Psoas muscle (tissue), 7 donors: ENCODE measurements at regions not wholly inside any gene's neighbourhood (a gene's known extent, or its start where the extent isn't known, plus 50 kb on each side); places are given as distances from the start of the nearest gene placed in this dataset.
A peak's percentile ranks its signal among the peaks of the same experiment; 100 is the strongest.

ENCODE experiments used
- ATAC-seq, 4 donors: fragments of 200-7000 bp; cut with Tn5 transposase; one replicate each; pipeline ENCODE4 v1.9.1; 2020; ENCODE audit warnings: moderate library complexity in 3 of 4, mild to moderate bottlenecking in 2 of 4
- DNase-seq, 2 donors: peaks; one replicate each; pipeline ENCODE4 v3.0.0-alpha.2; 2020
- H3K27ac ChIP-seq: fragments of 200-600 bp; one replicate; pipeline ENCODE4 v1.8.0; 2022
- H3K27me3 ChIP-seq, 3 donors: fragments of 200-600 bp in 1 of 3; one replicate each; pipeline versions ENCODE4 v1.6.1 to v1.8.0; 2013 to 2022; ENCODE audit warnings: low read length in 2 of 3, mild to moderate bottlenecking in 2 of 3, moderate library complexity in 1 of 3; ENCODE audit not compliant: insufficient read depth in 3 of 3
- H3K36me3 ChIP-seq, 2 donors: fragments of 200-600 bp in 1 of 2; one replicate each; pipeline versions ENCODE4 v1.6.1 to v1.8.0; 2013 to 2022; ENCODE audit warnings: low read depth in 1 of 2, mild to moderate bottlenecking in 1 of 2, moderate library complexity in 1 of 2; ENCODE audit not compliant: insufficient read depth in 1 of 2
- H3K4me1 ChIP-seq: fragments of 200-600 bp; one replicate; pipeline ENCODE4 v1.8.0; 2022
- H3K4me3 ChIP-seq: fragments of 200-600 bp; one replicate; pipeline ENCODE4 v1.8.0; 2022; ENCODE audit warnings: mild to moderate bottlenecking
- H3K9me3 ChIP-seq: fragments of 200-600 bp; one replicate; pipeline ENCODE4 v1.8.0; 2022
- CTCF ChIP-seq: fragments of 200-600 bp; IDR thresholded peaks from one replicate; pipeline ENCODE4 v1.8.0; 2022; ENCODE audit warnings: antibody characterized with exemption
- WGBS, 3 donors: extraction: QIAGEN DNeasy Blood & Tissue Kit; methylation state at CpG; one replicate each; pipeline versions ENCODE4 v1.1.6 to v1.1.7; 2013; 5-methylcytosine and 5-hydroxymethylcytosine counted together
- intact Hi-C, 2 donors: fragments of 100-400 bp; cut with DNase I; formaldehyde crosslinking; loops; one replicate each; pipeline versions ENCODE4 v1.11.0 to v1.14.2; 2022
- donor health status: healthy with polysubstance abuse.
- donor health status: DM: no; HTN: no; CAD: no; lungs with moderate emphysema.
- donor health status: Bipolar disorder and iron deficiency.
- donor health status: healthy.
- donor health status: DM: yes; HTN: yes; CAD: no.
- donor health status: DM: no; HTN: no; CAD: no.
- donor health status: DM: yes; HTN: yes; CAD: no.

DNA sequence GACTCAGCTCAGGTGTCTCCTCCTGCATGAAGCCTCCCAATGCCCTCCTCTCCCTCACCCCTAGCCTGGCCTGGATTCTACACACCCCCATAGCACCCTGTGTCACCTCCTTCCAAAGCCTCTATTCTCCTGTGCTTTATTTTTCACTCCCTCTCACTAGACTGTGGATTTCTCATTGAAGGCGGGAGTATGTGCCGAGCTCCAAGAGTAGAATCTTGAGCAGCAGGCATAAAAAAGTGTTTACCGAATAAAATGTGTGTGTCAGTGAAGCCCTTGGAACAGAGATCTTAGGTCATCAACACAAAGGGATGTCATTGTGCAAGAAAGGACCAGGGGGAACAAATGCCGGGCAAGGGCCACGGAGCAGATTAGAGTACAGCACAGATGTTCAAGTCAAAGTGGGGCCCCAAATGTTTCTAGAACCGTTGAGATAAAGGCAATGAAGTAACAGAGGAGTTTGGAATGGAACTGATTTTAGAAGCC, 106.1 kb upstream of the TMEM170B start:
- no peak overlapping the region for H3K4me3 ChIP-seq
- 46 to 70% (median 50%) methylated on average over 6 of the region's 6 CpGs for WGBS, 3 donors
- peak in 3 of 4 donors; percentile 14 to 40 (median 33) for ATAC-seq
- no peak for TF ChIP-seq CTCF
- H3K4me1 ChIP-seq = peaks cover 25% of the 10 kb centered on the region
- no peak overlapping the region for H3K27ac ChIP-seq
- peaks cover 0 to 3% (median 1%) of the 10 kb centered on the region in 3 donors for H3K27me3 ChIP-seq
- intact Hi-C loops = no loop called here
- no peak for DNase-seq
- no peaks in the 10 kb centered on the region for H3K36me3 ChIP-seq
- H3K9me3 ChIP-seq = no peaks in the 10 kb centered on the region

DNA sequence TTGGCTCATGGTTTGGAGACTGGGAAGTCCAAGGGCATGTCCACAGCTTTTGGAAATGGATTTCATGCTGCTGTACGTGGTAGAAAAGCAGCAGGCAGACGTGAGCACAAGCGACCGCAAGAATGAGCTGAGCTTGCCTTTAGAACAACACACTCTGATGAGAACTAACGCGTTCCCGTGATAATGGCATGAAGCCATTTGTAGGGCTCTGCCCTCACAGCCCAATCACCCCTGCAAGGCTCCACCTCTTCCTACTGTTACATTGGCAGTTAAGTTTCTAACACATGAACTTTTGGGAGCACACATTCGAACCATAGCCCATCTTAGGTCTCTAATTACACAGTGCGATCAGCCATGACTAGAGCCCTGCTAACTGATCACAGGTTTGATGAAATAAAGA, 107.5 kb upstream of the TMEM170B start:
- no peak for DNase-seq
- intact Hi-C loops = no loop called here
- WGBS, 3 donors = 28 to 46% (median 34%) methylated on average over 9 of the region's 9 CpGs
- TF ChIP-seq CTCF = no peak
- ATAC-seq = peak in 1 of 4 donors; percentile 22
- Histone ChIP-seq H3K4me3 (no peak overlapping the region), H3K9me3 (no peaks in the 10 kb centered on the region), H3K27ac (no peak overlapping the region), H3K36me3 (no peaks in the 10 kb centered on the region), H3K4me1 (peaks cover 28% of the 10 kb centered on the region), H3K27me3 (peaks cover 0 to 3% (median 1%) of the 10 kb centered on the region in 3 donors)

GRCh38 chr6:11429577-11429976, 108.0 kb upstream of the TMEM170B start:
- ATAC-seq (no peak), DNase-seq (no peak)
- Histone ChIP-seq H3K27me3 (peaks cover 0 to 3% (median 1%) of the 10 kb centered on the region in 3 donors), H3K4me1 (peaks cover 27% of the 10 kb centered on the region), H3K4me3 (no peak overlapping the region), H3K36me3 (no peaks in the 10 kb centered on the region), H3K27ac (no peak overlapping the region), H3K9me3 (no peaks in the 10 kb centered on the region)
- intact Hi-C loops = no loop called here
- TF ChIP-seq CTCF = no peak
- WGBS, 3 donors = 68 to 78% (median 71%) methylated on average over 2 of the region's 2 CpGs

GRCh38 chr6:11428895-11429294, 108.7 kb upstream of the TMEM170B start:
- WGBS, 3 donors = 19 to 29% (median 20%) methylated on average over 3 of the region's 3 CpGs
- peak in 3 of 4 donors; percentile 25 to 60 (median 54) for ATAC-seq
- no peak for DNase-seq

More at GRCh38 chr6:11428895-11429294, 108.7 kb upstream of the TMEM170B start:
- H3K27ac ChIP-seq = no peak overlapping the region
- H3K9me3 ChIP-seq = no peaks in the 10 kb centered on the region
- no peak for TF ChIP-seq CTCF
- intact Hi-C loops = no loop called here
- H3K27me3 ChIP-seq = peaks cover 0 to 3% (median 1%) of the 10 kb centered on the region in 3 donors
- H3K36me3 ChIP-seq = no peaks in the 10 kb centered on the region
- H3K4me3 ChIP-seq = no peak overlapping the region
- H3K4me1 ChIP-seq = peaks cover 21% of the 10 kb centered on the region
